ENCODE measurements at regions not wholly inside any gene's neighbourhood (a gene's known extent, or its start where the extent isn't known, plus 50 kb on each side); places are given as distances from the start of the nearest gene placed in this dataset.

DNA sequence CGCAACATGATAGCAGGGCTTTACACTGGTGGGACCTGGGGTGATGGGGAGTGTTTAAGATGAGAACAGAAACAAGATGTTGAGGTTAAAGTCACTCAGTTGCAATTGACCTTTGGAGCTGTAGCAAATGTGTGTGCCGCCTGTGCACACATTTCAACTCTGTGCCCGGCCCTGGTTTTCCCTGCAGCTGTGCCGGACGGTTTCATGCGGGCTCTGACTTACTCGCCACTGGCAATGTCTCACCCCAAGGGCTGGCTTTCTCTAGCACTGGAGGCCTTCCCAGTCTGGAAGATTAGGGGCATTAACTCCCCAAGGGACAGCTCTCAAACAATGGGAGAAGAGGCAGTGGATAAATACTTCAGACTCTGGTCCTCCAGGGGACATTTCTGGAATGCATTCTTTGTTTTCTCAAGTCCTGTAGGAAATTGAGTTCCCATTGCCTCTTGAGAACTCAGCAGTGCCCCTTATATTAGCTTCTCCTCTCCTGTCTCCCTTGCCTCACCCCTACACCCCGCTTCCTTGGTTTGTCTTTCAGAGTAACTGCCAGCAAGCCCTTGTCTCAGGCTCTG lies 152.5 kb downstream of the EDEM1 start:
- FAIRE-seq (no peak), DNase-seq (ENCODE audit: low read depth, low spot score) (no peak)
- intact Hi-C loops (cut with micrococcal nuclease): no loop called here
- H3K9me1 ChIP-seq (replicated peaks; ENCODE audit: control insufficient read depth, extremely low read depth, insufficient read depth, low read length): no peaks in the 10 kb centered on the region
- H3K79me2 ChIP-seq (ENCODE audit: control insufficient read depth, insufficient read depth, low read length): no peaks in the 10 kb centered on the region
- POLR2A ChIA-PET: no interaction called here
- H3K9ac ChIP-seq (replicated peaks; ENCODE audit: extremely low read depth, insufficient read depth, low read length): no peak overlapping the region
- H3K4me1 ChIP-seq (ENCODE audit: control insufficient read depth, extremely low read depth, insufficient read depth, low read length): no peaks in the 10 kb centered on the region
- dilution Hi-C loops (cut with MboI; ENCODE audit: extremely low pct_ligation_motif_present, low sequenced_read_pairs): no loop called here
- no peak overlapping the region for H3K4me3 ChIP-seq (replicated peaks in 1 of 3; ENCODE audit: insufficient read depth in 1 of 3, low read depth in 1 of 3, low read length in 3 of 3)
- H3K27me3 ChIP-seq (ENCODE audit: control insufficient read depth in 2 of 2, insufficient read depth in 2 of 2, low read length in 2 of 2): no peaks in the 10 kb centered on the region
- no peaks in the 10 kb centered on the region for H4K20me1 ChIP-seq (replicated peaks; ENCODE audit: control insufficient read depth, extremely low read depth, insufficient read depth, low read length)
- H3K4me2 ChIP-seq (ENCODE audit: insufficient read depth, low read length): no peak overlapping the region
- TF ChIP-seq MYC (IDR thresholded peaks at IDR 0.05; ENCODE audit: low read depth, low read length) (no peak), EZH2 (IDR thresholded peaks at IDR 0.05; ENCODE audit: borderline replicate concordance, low read depth, low read length, severe bottlenecking) (no peak), POLR2A (IDR thresholded peaks at IDR 0.05; ENCODE audit: low read depth, low read length) (no peak)
- TF ChIP-seq, protein P1, sequence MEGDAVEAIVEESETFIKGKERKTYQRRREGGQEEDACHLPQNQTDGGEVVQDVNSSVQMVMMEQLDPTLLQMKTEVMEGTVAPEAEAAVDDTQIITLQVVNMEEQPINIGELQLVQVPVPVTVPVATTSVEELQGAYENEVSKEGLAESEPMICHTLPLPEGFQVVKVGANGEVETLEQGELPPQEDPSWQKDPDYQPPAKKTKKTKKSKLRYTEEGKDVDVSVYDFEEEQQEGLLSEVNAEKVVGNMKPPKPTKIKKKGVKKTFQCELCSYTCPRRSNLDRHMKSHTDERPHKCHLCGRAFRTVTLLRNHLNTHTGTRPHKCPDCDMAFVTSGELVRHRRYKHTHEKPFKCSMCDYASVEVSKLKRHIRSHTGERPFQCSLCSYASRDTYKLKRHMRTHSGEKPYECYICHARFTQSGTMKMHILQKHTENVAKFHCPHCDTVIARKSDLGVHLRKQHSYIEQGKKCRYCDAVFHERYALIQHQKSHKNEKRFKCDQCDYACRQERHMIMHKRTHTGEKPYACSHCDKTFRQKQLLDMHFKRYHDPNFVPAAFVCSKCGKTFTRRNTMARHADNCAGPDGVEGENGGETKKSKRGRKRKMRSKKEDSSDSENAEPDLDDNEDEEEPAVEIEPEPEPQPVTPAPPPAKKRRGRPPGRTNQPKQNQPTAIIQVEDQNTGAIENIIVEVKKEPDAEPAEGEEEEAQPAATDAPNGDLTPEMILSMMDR (IDR thresholded peaks at IDR 0.05; ENCODE audit: extremely low read depth in 1 of 2, insufficient read depth in 1 of 2, low read depth in 1 of 2, low read length in 2 of 2): no peak
- CTCF ChIA-PET: no interaction called here
- H3K27ac ChIP-seq (ENCODE audit: insufficient read depth, low read depth, low read length): no peak overlapping the region
- peaks cover 1% of the 10 kb centered on the region for H3K9me3 ChIP-seq (replicated peaks; ENCODE audit: control insufficient read depth, insufficient read depth, low read length)
- H2AFZ ChIP-seq (ENCODE audit: low read depth, low read length): no peak overlapping the region
- H3K36me3 ChIP-seq (ENCODE audit: control insufficient read depth in 2 of 2, extremely low read depth in 1 of 2, insufficient read depth in 2 of 2, low read length in 2 of 2): no peaks in the 10 kb centered on the region
- BruUV-seq (replicated peaks): no TSS peak

DNA sequence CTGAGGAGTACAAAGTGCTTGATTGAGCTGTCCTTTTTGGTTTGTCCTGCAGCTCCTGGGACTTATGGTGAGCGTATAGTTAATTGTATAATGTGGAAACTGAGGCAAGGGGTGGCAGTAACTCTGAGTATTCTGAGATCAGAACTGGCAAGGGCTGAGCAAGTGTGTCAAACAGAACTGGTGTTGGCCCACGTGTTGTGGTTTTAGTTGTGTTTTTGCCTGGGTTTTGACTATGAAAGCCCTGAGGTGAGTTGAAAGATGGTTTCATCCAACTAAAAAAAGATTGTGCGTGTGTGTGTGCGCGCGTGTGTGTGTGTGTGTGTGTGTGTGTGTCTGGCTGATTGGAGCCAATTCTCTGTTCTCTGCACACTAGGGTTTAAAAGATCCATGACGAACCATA lies 154.1 kb downstream of the EDEM1 start:
- Histone ChIP-seq H3K4me2 (ENCODE audit: insufficient read depth, low read length) (no peak overlapping the region), H3K36me3 (ENCODE audit: control insufficient read depth in 2 of 2, extremely low read depth in 1 of 2, insufficient read depth in 2 of 2, low read length in 2 of 2) (no peaks in the 10 kb centered on the region), H3K79me2 (ENCODE audit: control insufficient read depth, insufficient read depth, low read length) (no peaks in the 10 kb centered on the region), H3K9me3 (replicated peaks; ENCODE audit: control insufficient read depth, insufficient read depth, low read length) (peaks cover 1% of the 10 kb centered on the region), H3K27ac (ENCODE audit: insufficient read depth, low read depth, low read length) (no peak overlapping the region), H3K4me3 (replicated peaks in 1 of 3; ENCODE audit: insufficient read depth in 1 of 3, low read depth in 1 of 3, low read length in 3 of 3) (no peak overlapping the region), H3K4me1 (ENCODE audit: control insufficient read depth, extremely low read depth, insufficient read depth, low read length) (no peaks in the 10 kb centered on the region), H2AFZ (ENCODE audit: low read depth, low read length) (no peak overlapping the region), H4K20me1 (replicated peaks; ENCODE audit: control insufficient read depth, extremely low read depth, insufficient read depth, low read length) (no peaks in the 10 kb centered on the region), H3K9me1 (replicated peaks; ENCODE audit: control insufficient read depth, extremely low read depth, insufficient read depth, low read length) (no peaks in the 10 kb centered on the region), H3K9ac (replicated peaks; ENCODE audit: extremely low read depth, insufficient read depth, low read length) (no peak overlapping the region), H3K27me3 (ENCODE audit: control insufficient read depth in 2 of 2, insufficient read depth in 2 of 2, low read length in 2 of 2) (no peaks in the 10 kb centered on the region)
- ChIA-PET CTCF (no interaction called here), POLR2A (no interaction called here)
- dilution Hi-C loops (cut with MboI; ENCODE audit: extremely low pct_ligation_motif_present, low sequenced_read_pairs): no loop called here
- FAIRE-seq (no peak), DNase-seq (ENCODE audit: low read depth, low spot score) (no peak)
- TF ChIP-seq FOS (IDR thresholded peaks at IDR 0.05; ENCODE audit: borderline replicate concordance, insufficient read depth, low read length) (no peak), JUN (IDR thresholded peaks at IDR 0.05; ENCODE audit: borderline replicate concordance, insufficient read depth, insufficient read length, low read depth) (no peak), POLR2A (IDR thresholded peaks at IDR 0.05; ENCODE audit: low read depth, low read length) (no peak), MYC (IDR thresholded peaks at IDR 0.05; ENCODE audit: low read depth, low read length) (no peak), GATA2 (IDR thresholded peaks at IDR 0.05; ENCODE audit: insufficient read depth, insufficient read length, low read depth, low read length) (no peak), EZH2 (IDR thresholded peaks at IDR 0.05; ENCODE audit: borderline replicate concordance, low read depth, low read length, severe bottlenecking) (no peak), POLR2AphosphoS5 (IDR thresholded peaks at IDR 0.05; ENCODE audit: insufficient read depth, low read depth, low read length) (no peak)
- TF ChIP-seq, protein P1 (IDR thresholded peaks at IDR 0.05; ENCODE audit: extremely low read depth in 1 of 2, insufficient read depth in 1 of 2, low read depth in 1 of 2, low read length in 2 of 2): no peak
- TF ChIP-seq, protein P2, sequence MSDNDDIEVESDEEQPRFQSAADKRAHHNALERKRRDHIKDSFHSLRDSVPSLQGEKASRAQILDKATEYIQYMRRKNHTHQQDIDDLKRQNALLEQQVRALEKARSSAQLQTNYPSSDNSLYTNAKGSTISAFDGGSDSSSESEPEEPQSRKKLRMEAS (IDR thresholded peaks at IDR 0.05; ENCODE audit: insufficient read depth, insufficient read length): no peak
- BruUV-seq (replicated peaks): no TSS peak
- intact Hi-C loops (cut with micrococcal nuclease): no loop called here

All from endothelial cell of umbilical vein (primary cell).